A673 (cell line): ENCODE measurements at regions not wholly inside any gene's neighbourhood (a gene's known extent, or its start where the extent isn't known, plus 50 kb on each side); places are given as distances from the start of the nearest gene placed in this dataset.

Experiments
- BruUV-seq: library from RNA; stranded (reverse); fragments of 400-500 nt; replicated peaks from 2 replicates; lab custom pipeline; 2021; lab: Mats Ljungman, UMichigan
- CTCF ChIA-PET: fragments of 300-600 bp; sonication (Branson Sonifier 250); formaldehyde crosslinking; loops from one replicate; lab custom pipeline; 2022; ENCODE audit warnings: antibody characterized with exemption; lab: Charles Lee
- POLR2A ChIA-PET: fragments of 300-600 bp; sonication (Branson Sonifier 250); formaldehyde crosslinking; loops from one replicate; lab custom pipeline; 2022; ENCODE audit warnings: antibody characterized with exemption; ENCODE audit not compliant: low non-redundant PET; lab: Charles Lee
- DNase-seq: peaks from one replicate; pipeline ENCODE4 v3.0.0-alpha.2; 2015; ENCODE audit warnings: low spot score
- H3K27ac ChIP-seq: fragments of 200-600 bp; sonication (generic); 2 replicates; pipeline ENCODE4 v1.5.1; 2016; ENCODE audit warnings: mixed run types, low read depth, mild to moderate bottlenecking, mixed read lengths, antibody characterized with exemption, low read length; ENCODE audit not compliant: poor library complexity, severe bottlenecking
- H3K27me3 ChIP-seq: fragments of 200-600 bp; sonication (generic); replicated peaks from 2 replicates; pipeline ENCODE4 v1.6.1; 2017; ENCODE audit warnings: mixed run types, low read depth, mild to moderate bottlenecking, mixed read lengths, antibody characterized with exemption, low read length; ENCODE audit not compliant: insufficient read depth, poor library complexity
- H3K36me3 ChIP-seq: fragments of 200-600 bp; sonication (generic); 2 replicates; pipeline ENCODE4 v1.6.1; 2016; ENCODE audit warnings: mixed run types, mild to moderate bottlenecking, mixed read lengths, antibody characterized with exemption, low read length; ENCODE audit not compliant: insufficient read depth, poor library complexity, severe bottlenecking
- H3K4me1 ChIP-seq: fragments of 200-600 bp; sonication (generic); 2 replicates; pipeline ENCODE4 v1.6.1; 2017; ENCODE audit warnings: mixed run types, mild to moderate bottlenecking, mixed read lengths, antibody characterized with exemption, low read length; ENCODE audit not compliant: insufficient read depth, poor library complexity, severe bottlenecking
- H3K4me3 ChIP-seq: fragments of 200-600 bp; sonication (generic); 2 replicates; pipeline ENCODE4 v1.5.1; 2016; ENCODE audit warnings: low read depth, mixed run types, mild to moderate bottlenecking, mixed read lengths, low read length; ENCODE audit not compliant: poor library complexity, severe bottlenecking
- H3K9me3 ChIP-seq: fragments of 200-600 bp; sonication (generic); 2 replicates; pipeline ENCODE4 v1.6.1; 2016; ENCODE audit warnings: mixed run types, low read depth, mild to moderate bottlenecking, mixed read lengths, antibody characterized with exemption, low read length; ENCODE audit not compliant: poor library complexity, severe bottlenecking
- EZH2 ChIP-seq: fragments of 200-600 bp; sonication (generic); IDR thresholded peaks from 2 replicates; pipeline ENCODE4 v1.6.1; 2017; ENCODE audit warnings: borderline replicate concordance, low read depth, mild to moderate bottlenecking, mixed read lengths, antibody characterized with exemption, low read length; ENCODE audit not compliant: poor library complexity, severe bottlenecking
- intact Hi-C: fragments of 100-400 bp; cut with micrococcal nuclease; formaldehyde crosslinking; loops from one replicate; pipeline ENCODE4 v1.10.0; 2022; ENCODE audit not compliant: unreplicated experiment
- TF ChIP-seq, protein P1 (sequence below): fragments of 300-800, 200-600 bp; sonication (generic); conservative IDR thresholded peaks from 2 replicates; pipeline ENCODE4 v1.5.1; 2017; ENCODE audit warnings: low read depth, mild to moderate bottlenecking, antibody characterized with exemption, low read length, moderate library complexity, mixed read lengths

DNA sequence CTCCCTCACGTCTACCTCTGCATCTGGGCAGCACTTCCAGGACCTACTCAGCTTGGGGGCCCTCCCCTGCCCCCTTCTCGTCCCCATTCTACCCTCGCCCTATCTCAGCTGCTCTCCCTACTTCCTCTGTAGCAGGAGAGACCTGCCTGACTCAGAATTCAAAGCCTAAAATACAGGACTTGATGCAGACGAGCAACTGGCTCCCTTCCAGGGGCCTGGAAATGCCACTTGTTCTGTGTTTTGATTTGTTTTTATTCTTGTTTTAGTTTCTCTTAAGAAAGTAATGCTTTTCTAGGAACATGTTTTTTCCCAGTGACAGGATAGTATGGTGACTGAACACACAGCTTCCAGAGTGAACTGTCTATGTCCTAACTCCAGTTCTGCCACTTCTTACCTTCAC lies 320.4 kb upstream of the CDH4 start:
- no peak overlapping the region for H3K4me3 ChIP-seq
- H3K36me3 ChIP-seq = no peaks in the 10 kb centered on the region
- no peaks in the 10 kb centered on the region for H3K4me1 ChIP-seq
- no peak overlapping the region for H3K27ac ChIP-seq
- no peak for TF ChIP-seq EZH2
- TF ChIP-seq, protein P1, sequence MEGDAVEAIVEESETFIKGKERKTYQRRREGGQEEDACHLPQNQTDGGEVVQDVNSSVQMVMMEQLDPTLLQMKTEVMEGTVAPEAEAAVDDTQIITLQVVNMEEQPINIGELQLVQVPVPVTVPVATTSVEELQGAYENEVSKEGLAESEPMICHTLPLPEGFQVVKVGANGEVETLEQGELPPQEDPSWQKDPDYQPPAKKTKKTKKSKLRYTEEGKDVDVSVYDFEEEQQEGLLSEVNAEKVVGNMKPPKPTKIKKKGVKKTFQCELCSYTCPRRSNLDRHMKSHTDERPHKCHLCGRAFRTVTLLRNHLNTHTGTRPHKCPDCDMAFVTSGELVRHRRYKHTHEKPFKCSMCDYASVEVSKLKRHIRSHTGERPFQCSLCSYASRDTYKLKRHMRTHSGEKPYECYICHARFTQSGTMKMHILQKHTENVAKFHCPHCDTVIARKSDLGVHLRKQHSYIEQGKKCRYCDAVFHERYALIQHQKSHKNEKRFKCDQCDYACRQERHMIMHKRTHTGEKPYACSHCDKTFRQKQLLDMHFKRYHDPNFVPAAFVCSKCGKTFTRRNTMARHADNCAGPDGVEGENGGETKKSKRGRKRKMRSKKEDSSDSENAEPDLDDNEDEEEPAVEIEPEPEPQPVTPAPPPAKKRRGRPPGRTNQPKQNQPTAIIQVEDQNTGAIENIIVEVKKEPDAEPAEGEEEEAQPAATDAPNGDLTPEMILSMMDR = no peak
- no peaks in the 10 kb centered on the region for H3K9me3 ChIP-seq
- intact Hi-C loops = no loop called here
- DNase-seq = no peak
- no TSS peak for BruUV-seq
- ChIA-PET CTCF (no interaction called here), POLR2A (no interaction called here)
- H3K27me3 ChIP-seq = peaks cover 14% of the 10 kb centered on the region

DNA sequence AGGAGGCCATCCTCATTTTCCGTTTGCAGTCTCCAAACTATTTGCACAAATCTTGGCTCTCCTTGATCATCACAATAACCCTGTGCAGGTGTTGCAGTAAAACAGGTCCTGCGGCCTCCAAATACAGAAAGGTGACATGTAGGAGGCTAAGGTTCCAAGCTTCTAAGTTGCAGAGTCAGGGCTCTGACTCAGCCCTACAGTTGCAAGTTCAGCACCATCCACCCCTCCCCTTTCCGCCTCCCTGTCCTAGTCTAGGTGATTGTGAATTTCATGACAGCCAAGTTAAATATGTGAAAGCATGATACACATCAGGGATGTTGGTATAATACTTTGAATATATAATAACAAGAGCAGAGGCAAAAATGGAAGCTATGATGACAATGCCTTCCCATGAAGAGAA lies 317.3 kb upstream of the CDH4 start:
- TF ChIP-seq EZH2 = no peak
- Histone ChIP-seq H3K4me3 (no peak overlapping the region), H3K27ac (no peak overlapping the region), H3K36me3 (no peaks in the 10 kb centered on the region), H3K4me1 (no peaks in the 10 kb centered on the region), H3K27me3 (peaks cover 8% of the 10 kb centered on the region), H3K9me3 (no peaks in the 10 kb centered on the region)
- no TSS peak for BruUV-seq
- ChIA-PET CTCF (no interaction called here), POLR2A (no interaction called here)
- DNase-seq = no peak
- intact Hi-C loops = no loop called here

DNA sequence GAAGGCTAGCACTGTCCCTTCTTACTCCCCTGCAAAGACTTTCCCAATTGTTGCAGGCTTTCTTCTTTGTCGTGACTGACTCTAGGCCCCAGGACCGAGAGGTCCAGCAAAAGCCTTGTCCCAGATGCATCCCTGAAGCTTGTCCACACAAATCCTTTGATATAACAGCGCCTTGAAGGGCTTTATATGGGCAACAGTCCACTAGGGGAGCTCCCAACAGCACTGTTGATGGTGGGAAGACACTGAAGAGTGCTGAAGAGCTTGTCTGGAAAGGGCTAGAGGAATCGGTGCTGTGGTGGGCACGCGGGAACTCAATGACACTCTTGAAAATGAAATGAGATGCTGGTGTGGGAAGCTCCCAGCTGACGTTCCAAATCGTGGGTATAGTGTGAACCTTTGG lies 316.1 kb upstream of the CDH4 start:
- H3K4me1 ChIP-seq = no peaks in the 10 kb centered on the region
- H3K4me3 ChIP-seq = no peak overlapping the region
- ChIA-PET POLR2A (no interaction called here), CTCF (no interaction called here)
- peak; percentile 3 for DNase-seq
- no TSS peak for BruUV-seq
- H3K9me3 ChIP-seq = no peaks in the 10 kb centered on the region
- H3K27me3 ChIP-seq = peaks cover 4% of the 10 kb centered on the region
- H3K36me3 ChIP-seq = no peaks in the 10 kb centered on the region
- no peak overlapping the region for H3K27ac ChIP-seq
- TF ChIP-seq EZH2 = no peak
- TF ChIP-seq, protein P1 = 0 out of 2 replicates have a peak, but pooled peaks have one; percentile 9
- intact Hi-C loops = no loop called here

DNA sequence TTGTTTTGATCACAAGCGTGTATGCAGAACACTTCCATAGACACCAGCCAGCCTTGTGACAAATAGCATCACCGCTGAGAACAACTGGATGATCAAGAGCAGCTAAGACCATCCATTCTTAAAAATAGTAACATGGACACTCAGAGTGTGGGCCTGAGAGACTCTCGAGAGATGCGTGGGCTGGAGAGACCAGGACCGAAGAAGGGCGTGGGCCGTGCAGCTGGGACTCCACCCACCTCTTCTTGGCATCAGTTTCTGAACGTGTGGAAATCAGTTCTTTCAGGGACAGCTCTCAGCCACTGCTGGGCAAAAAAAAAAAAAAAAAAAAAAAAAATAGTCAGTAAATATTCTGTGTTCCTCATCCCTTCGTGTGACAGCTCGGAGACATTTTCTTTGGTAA lies 314.5 kb upstream of the CDH4 start:
- DNase-seq = no peak
- Histone ChIP-seq H3K9me3 (no peaks in the 10 kb centered on the region), H3K27me3 (peaks cover 4% of the 10 kb centered on the region), H3K36me3 (no peaks in the 10 kb centered on the region), H3K4me1 (no peaks in the 10 kb centered on the region), H3K4me3 (no peak overlapping the region), H3K27ac (no peak overlapping the region)
- ChIA-PET CTCF (no interaction called here), POLR2A (no interaction called here)
- no TSS peak for BruUV-seq
- intact Hi-C loops = no loop called here
- TF ChIP-seq, protein P1 = no peak
- TF ChIP-seq EZH2 = no peak
